ENCODE measurements at regions not wholly inside any gene's neighbourhood (a gene's known extent, or its start where the extent isn't known, plus 50 kb on each side); places are given as distances from the start of the nearest gene placed in this dataset.

DNA sequence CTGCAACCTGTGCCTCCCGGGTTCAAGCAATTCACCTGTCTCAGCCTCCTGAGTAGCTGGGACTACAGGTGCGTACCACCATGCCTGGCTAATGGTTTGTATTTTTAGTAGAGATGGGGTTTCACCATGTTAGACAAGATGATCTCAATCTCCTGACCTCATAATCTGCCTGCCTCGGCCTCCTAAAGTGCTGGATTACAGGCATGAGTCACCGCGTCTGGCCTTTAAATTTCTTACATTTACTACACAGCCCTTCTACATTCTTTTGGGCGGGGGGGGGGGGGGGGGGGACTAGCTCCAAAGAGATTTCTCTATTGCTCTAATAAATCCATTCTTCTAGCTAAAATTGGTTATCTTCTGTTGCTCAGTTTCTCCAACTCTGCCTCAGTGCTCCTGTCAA lies 964.9 kb upstream of the ACVR2A start:
- Histone ChIP-seq H3K14ac (ENCODE audit: low read length in 2 of 2) (no peak overlapping the region), H3K9me3 (ENCODE audit: control insufficient read depth, low read length) (no peaks in the 10 kb centered on the region), H3K23ac (ENCODE audit: low read length in 2 of 2) (no peak overlapping the region), H2BK5ac (ENCODE audit: low read depth, low read length, poor library complexity, severe bottlenecking) (no peak overlapping the region), H3K4me2 (ENCODE audit: low read length, poor library complexity, severe bottlenecking) (no peak overlapping the region), H3K4ac (ENCODE audit: low read depth in 1 of 2, low read length in 2 of 2) (no peak overlapping the region), H2AFZ (ENCODE audit: low read depth, low read length) (no peak overlapping the region), H3K4me1 (ENCODE audit: control insufficient read depth, insufficient read depth, low read depth, low read length) (peaks cover 4% of the 10 kb centered on the region), H3K18ac (ENCODE audit: low read depth in 1 of 2, low read length in 2 of 2) (no peak overlapping the region), H3K27ac (ENCODE audit: low read length, poor library complexity, severe bottlenecking) (no peak overlapping the region), H4K8ac (ENCODE audit: low read length) (no peak overlapping the region), H3K9ac (ENCODE audit: low read length) (no peak overlapping the region), H2BK12ac (ENCODE audit: low read length in 2 of 2) (no peak overlapping the region), H2BK120ac (ENCODE audit: low read depth, low read length) (no peak overlapping the region), H3K27me3 (ENCODE audit: control insufficient read depth in 1 of 2, insufficient read depth in 1 of 2, low read length in 2 of 2) (no peaks in the 10 kb centered on the region), H2AK5ac (ENCODE audit: low read length, severe bottlenecking) (no peak overlapping the region), H3K4me3 (ENCODE audit: insufficient read depth in 1 of 2, low read depth in 1 of 2, low read length in 2 of 2) (no peak overlapping the region), H4K91ac (ENCODE audit: low read length) (no peak overlapping the region), H3K36me3 (ENCODE audit: control insufficient read depth in 1 of 2, insufficient read depth in 2 of 2, low read depth in 1 of 2, low read length in 2 of 2) (no peaks in the 10 kb centered on the region), H3K79me1 (replicated peaks; ENCODE audit: low read length, poor library complexity, severe bottlenecking) (no peaks in the 10 kb centered on the region), H2BK15ac (ENCODE audit: low read depth, poor library complexity, severe bottlenecking) (no peak overlapping the region)
- WGBS, result 79% methylated on average over 5 of the region's 6 CpGs
- no peak for DNase-seq

DNA sequence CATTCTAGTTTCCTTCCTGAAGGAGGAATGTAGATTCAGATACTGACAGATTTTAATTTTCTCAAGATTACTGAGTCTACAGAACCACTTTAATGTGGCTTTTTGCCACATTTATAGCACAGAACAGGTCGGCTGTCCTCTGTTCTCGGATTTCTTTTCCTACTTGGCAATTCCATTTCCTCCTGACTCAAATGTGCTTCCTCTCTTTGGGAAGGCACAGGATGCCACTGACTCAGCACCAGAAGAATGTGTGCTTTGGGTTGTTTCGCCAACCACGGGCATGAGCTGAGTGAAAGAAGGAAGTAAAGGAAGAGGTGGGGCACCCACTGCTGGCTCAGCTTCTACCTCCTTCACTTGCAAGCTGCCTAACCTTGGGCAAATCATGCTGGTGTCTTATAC lies 970.6 kb upstream of the ACVR2A start:
- Histone ChIP-seq H2AK5ac (ENCODE audit: low read length, severe bottlenecking) (no peak overlapping the region), H4K91ac (ENCODE audit: low read length) (no peak overlapping the region), H4K8ac (ENCODE audit: low read length) (no peak overlapping the region), H3K4me2 (ENCODE audit: low read length, poor library complexity, severe bottlenecking) (no peak overlapping the region), H2AFZ (ENCODE audit: low read depth, low read length) (peak overlapping the region; percentile 66), H3K14ac (ENCODE audit: low read length in 2 of 2) (no peak overlapping the region), H3K18ac (ENCODE audit: low read depth in 1 of 2, low read length in 2 of 2) (no peak overlapping the region), H3K27me3 (ENCODE audit: control insufficient read depth in 1 of 2, insufficient read depth in 1 of 2, low read length in 2 of 2) (no peaks in the 10 kb centered on the region), H2BK5ac (ENCODE audit: low read depth, low read length, poor library complexity, severe bottlenecking) (no peak overlapping the region), H2BK15ac (ENCODE audit: low read depth, poor library complexity, severe bottlenecking) (no peak overlapping the region), H3K4ac (ENCODE audit: low read depth in 1 of 2, low read length in 2 of 2) (no peak overlapping the region), H3K36me3 (ENCODE audit: control insufficient read depth in 1 of 2, insufficient read depth in 2 of 2, low read depth in 1 of 2, low read length in 2 of 2) (no peaks in the 10 kb centered on the region), H2BK120ac (ENCODE audit: low read depth, low read length) (no peak overlapping the region), H3K9me3 (ENCODE audit: control insufficient read depth, low read length) (no peaks in the 10 kb centered on the region), H3K9ac (ENCODE audit: low read length) (no peak overlapping the region), H3K27ac (ENCODE audit: low read length, poor library complexity, severe bottlenecking) (peak overlapping the region; percentile 31), H3K4me3 (ENCODE audit: insufficient read depth in 1 of 2, low read depth in 1 of 2, low read length in 2 of 2) (no peak overlapping the region), H3K4me1 (ENCODE audit: control insufficient read depth, insufficient read depth, low read depth, low read length) (peaks cover 2% of the 10 kb centered on the region), H3K79me1 (replicated peaks; ENCODE audit: low read length, poor library complexity, severe bottlenecking) (no peaks in the 10 kb centered on the region), H3K23ac (ENCODE audit: low read length in 2 of 2) (no peak overlapping the region), H2BK12ac (ENCODE audit: low read length in 2 of 2) (no peak overlapping the region)
- DNase-seq, result peak; percentile 27
- WGBS, result 24% methylated on average over 3 of the region's 4 CpGs

DNA sequence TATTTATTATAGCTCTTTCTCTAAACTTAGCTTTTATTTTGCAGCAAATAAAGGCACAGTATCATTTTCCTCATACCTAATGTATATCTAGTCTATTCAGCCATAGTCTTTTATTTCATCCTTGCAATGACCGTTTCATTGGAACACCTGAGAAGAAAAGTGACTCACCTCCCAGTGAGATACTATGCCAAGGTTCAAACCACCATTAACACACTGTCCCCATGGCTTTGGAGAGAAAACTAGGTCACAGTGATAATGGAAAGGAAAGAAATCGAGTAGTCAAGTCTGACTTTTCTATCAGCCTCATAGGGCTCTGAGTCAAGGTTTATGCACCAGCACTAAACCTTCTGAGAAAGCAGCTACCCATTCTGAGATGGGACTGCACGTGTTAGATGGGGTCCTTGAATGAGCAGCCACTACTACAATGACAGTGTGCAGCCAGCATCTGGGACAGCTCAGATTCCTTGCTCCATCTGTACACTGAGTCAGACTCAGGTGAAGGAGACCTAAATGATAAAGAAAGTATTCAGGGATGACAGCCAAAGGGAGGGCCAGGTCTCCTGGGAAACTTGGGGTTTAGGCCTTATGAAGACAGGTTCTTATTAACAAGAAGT lies 971.1 kb upstream of the ACVR2A start:
- Histone ChIP-seq H3K9me3 (ENCODE audit: control insufficient read depth, low read length) (no peaks in the 10 kb centered on the region), H2AK5ac (ENCODE audit: low read length, severe bottlenecking) (peak overlapping the region; percentile 21), H3K79me1 (replicated peaks; ENCODE audit: low read length, poor library complexity, severe bottlenecking) (no peaks in the 10 kb centered on the region), H3K14ac (ENCODE audit: low read length in 2 of 2) (no peak overlapping the region), H2BK12ac (ENCODE audit: low read length in 2 of 2) (no peak overlapping the region), H3K27me3 (ENCODE audit: control insufficient read depth in 1 of 2, insufficient read depth in 1 of 2, low read length in 2 of 2) (no peaks in the 10 kb centered on the region), H3K4me2 (ENCODE audit: low read length, poor library complexity, severe bottlenecking) (no peak overlapping the region), H2BK120ac (ENCODE audit: low read depth, low read length) (no peak overlapping the region), H3K27ac (ENCODE audit: low read length, poor library complexity, severe bottlenecking) (peak overlapping the region; percentile 0), H3K4ac (ENCODE audit: low read depth in 1 of 2, low read length in 2 of 2) (no peak overlapping the region), H3K18ac (ENCODE audit: low read depth in 1 of 2, low read length in 2 of 2) (no peak overlapping the region), H3K4me3 (ENCODE audit: insufficient read depth in 1 of 2, low read depth in 1 of 2, low read length in 2 of 2) (no peak overlapping the region), H4K91ac (ENCODE audit: low read length) (no peak overlapping the region), H3K4me1 (ENCODE audit: control insufficient read depth, insufficient read depth, low read depth, low read length) (peaks cover 2% of the 10 kb centered on the region), H2BK15ac (ENCODE audit: low read depth, poor library complexity, severe bottlenecking) (no peak overlapping the region), H3K36me3 (ENCODE audit: control insufficient read depth in 1 of 2, insufficient read depth in 2 of 2, low read depth in 1 of 2, low read length in 2 of 2) (no peaks in the 10 kb centered on the region), H2AFZ (ENCODE audit: low read depth, low read length) (no peak overlapping the region), H4K8ac (ENCODE audit: low read length) (no peak overlapping the region), H2BK5ac (ENCODE audit: low read depth, low read length, poor library complexity, severe bottlenecking) (no peak overlapping the region), H3K23ac (ENCODE audit: low read length in 2 of 2) (no peak overlapping the region), H3K9ac (ENCODE audit: low read length) (no peak overlapping the region)
- peak; percentile 1 for DNase-seq
- 91% methylated on average over 3 of the region's 3 CpGs for WGBS

DNA sequence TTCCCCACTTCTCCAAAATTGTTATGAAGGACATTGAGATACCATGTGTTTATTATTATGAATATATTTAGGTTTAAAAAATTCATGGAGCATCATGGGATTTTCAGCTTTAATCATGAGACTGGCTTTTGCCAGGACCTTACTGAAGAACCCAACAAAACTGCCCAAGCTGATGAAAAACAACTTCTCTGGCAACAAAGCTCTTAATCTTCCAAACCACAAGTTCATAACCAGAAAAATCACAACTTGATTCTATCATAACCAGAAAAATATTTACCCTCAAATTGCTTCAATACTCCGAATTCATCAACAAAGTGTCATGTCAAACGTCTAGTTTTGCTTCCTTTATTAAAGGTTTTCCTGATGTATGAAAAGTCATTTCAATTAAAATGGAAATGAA lies 971.8 kb upstream of the ACVR2A start:
- Histone ChIP-seq H3K4me3 (ENCODE audit: insufficient read depth in 1 of 2, low read depth in 1 of 2, low read length in 2 of 2) (no peak overlapping the region), H3K4ac (ENCODE audit: low read depth in 1 of 2, low read length in 2 of 2) (no peak overlapping the region), H3K18ac (ENCODE audit: low read depth in 1 of 2, low read length in 2 of 2) (no peak overlapping the region), H3K23ac (ENCODE audit: low read length in 2 of 2) (no peak overlapping the region), H2BK120ac (ENCODE audit: low read depth, low read length) (no peak overlapping the region), H2AK5ac (ENCODE audit: low read length, severe bottlenecking) (no peak overlapping the region), H3K4me1 (ENCODE audit: control insufficient read depth, insufficient read depth, low read depth, low read length) (peaks cover 2% of the 10 kb centered on the region), H2AFZ (ENCODE audit: low read depth, low read length) (no peak overlapping the region), H2BK15ac (ENCODE audit: low read depth, poor library complexity, severe bottlenecking) (no peak overlapping the region), H3K9me3 (ENCODE audit: control insufficient read depth, low read length) (no peaks in the 10 kb centered on the region), H3K9ac (ENCODE audit: low read length) (no peak overlapping the region), H2BK5ac (ENCODE audit: low read depth, low read length, poor library complexity, severe bottlenecking) (no peak overlapping the region), H3K79me1 (replicated peaks; ENCODE audit: low read length, poor library complexity, severe bottlenecking) (no peaks in the 10 kb centered on the region), H3K14ac (ENCODE audit: low read length in 2 of 2) (no peak overlapping the region), H3K36me3 (ENCODE audit: control insufficient read depth in 1 of 2, insufficient read depth in 2 of 2, low read depth in 1 of 2, low read length in 2 of 2) (no peaks in the 10 kb centered on the region), H3K27ac (ENCODE audit: low read length, poor library complexity, severe bottlenecking) (no peak overlapping the region), H4K8ac (ENCODE audit: low read length) (no peak overlapping the region), H2BK12ac (ENCODE audit: low read length in 2 of 2) (no peak overlapping the region), H4K91ac (ENCODE audit: low read length) (no peak overlapping the region), H3K27me3 (ENCODE audit: control insufficient read depth in 1 of 2, insufficient read depth in 1 of 2, low read length in 2 of 2) (no peaks in the 10 kb centered on the region), H3K4me2 (ENCODE audit: low read length, poor library complexity, severe bottlenecking) (no peak overlapping the region)
- DNase-seq, result no peak
- no CpG with 5 or more reads among the region's 2 CpGs for WGBS
